GM19239 (cell line): ENCODE measurements at regions not wholly inside any gene's neighbourhood (a gene's known extent, or its start where the extent isn't known, plus 50 kb on each side); places are given as distances from the start of the nearest gene placed in this dataset.
"Not testable (repeated sequence)": the region's sequence is repeated elsewhere in the genome, so short reads cannot be mapped to it uniquely, and the experiment has no call there.

ENCODE experiments used
- DNase-seq: peaks from one replicate; pipeline ENCODE4 v3.0.0; 2011; ENCODE audit warnings: low spot score; ENCODE audit not compliant: insufficient read length
- FAIRE-seq: peaks from 2 replicates; lab custom pipeline; 2011; peaks lifted over from hg19 to GRCh38; lab: Jason Lieb, UNC

DNA sequence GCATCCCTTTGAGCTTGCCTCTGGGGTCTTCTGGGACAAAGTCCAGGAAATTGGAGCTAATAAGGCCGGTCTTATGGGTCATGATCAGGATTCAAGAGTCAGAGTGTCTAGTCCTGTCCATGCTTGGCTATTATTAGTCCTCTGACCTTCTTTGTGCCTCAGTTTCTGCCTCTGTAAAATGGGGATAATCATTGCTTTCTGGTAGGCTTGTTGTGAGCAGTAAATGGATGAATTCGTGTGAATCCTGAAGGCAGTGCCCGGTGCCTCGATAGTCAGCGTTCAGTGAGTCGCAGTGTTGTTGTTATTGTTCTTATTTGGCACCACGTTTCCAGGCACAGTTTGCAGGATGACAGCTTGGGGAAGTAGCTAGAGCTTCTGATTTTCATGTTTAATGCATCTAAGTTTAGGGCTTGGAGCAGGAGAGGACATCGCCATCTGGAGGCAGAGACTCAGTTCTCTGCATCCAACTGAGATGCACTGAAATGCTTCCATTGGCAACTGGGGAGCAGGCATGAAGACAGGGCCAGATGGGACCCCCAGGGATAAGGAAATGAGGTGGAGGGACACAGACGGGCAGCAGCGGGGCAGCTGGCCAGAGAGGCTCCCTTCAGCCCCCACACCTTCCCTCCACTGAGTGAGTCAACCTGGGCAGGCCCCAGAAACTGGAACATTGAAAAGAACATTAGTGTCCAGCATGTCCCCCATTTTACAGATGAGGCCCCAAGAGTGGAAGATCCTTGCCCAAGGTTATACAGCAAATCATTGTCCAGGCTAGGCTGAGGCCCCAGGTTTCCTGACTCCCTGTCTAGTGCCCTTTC is 160.3 kb downstream of the PTPRU start:
- DNase-seq: no peak

DNA sequence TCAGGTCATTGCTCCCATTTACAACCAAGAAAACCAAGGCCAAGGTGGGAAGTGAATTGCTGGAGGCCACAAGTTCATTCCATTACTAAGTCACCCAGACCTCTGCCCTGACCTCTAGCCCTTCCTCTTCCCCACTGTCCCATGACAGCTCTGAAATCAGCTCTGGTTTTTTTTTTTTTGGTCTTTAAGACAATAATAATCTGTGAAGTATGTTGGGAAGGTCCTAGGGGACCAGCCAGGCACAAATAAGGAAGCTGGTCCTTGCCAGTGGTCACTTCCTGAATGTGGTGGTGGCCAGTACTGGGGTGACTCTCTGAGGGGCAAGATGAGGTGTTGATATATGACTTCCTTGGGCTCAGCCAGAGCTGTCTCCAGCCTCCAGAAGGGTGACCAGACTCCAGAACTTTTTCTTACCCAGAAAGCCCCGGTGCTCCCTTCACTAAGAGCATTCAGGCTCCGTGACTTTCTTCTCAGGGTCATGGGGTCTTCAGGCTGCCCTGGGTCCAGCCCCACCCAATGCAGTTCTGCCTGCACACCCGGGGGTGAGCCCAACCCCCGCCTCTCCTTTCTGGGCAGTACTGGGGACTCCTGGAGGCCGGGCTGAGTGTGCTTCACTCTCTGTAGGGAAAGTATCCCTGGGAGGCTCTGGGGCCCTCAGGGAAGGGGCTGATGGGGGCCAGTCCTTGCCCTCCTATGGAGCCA is 159.6 kb downstream of the PTPRU start:
- no peak for FAIRE-seq

More for the DNA sequence above, 160.3 kb downstream of the PTPRU start:
- no peak for FAIRE-seq

DNA sequence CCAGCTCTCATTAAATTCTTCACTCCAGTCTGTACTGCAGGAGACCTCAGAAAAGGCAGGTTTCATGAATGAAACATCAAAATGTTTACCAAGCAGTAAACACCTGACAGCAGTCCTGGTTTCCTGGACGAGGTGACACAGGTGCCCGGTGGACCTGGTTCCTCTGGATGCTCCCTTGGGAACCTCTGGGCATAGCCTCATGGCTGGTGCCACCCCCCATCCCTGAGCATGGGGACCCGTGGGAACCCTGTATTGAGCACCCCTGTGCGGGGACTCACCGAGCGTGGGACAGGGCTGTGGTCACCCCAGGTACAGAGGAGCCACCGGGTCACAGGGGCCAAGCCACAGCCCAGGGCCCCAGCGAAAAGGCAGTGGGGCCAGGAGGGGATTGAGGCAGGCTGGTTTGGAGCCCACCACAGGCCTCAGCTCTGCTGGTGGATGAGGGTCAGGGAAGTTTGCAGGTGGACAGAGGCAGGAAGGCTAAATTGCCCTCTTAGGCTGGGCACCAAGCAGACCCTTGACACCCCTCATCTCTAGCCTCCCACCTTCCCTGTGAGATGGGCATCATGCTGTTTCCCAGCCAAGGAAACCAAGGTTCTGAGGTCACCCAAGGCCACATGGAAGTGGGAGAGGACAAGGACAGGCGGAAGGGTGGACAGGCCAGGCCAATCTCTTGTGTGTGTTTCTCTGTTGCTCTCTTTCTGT is 158.4 kb downstream of the PTPRU start:
- FAIRE-seq (no peak), DNase-seq (no peak)

More for the DNA sequence above, 159.6 kb downstream of the PTPRU start:
- no peak for DNase-seq

DNA sequence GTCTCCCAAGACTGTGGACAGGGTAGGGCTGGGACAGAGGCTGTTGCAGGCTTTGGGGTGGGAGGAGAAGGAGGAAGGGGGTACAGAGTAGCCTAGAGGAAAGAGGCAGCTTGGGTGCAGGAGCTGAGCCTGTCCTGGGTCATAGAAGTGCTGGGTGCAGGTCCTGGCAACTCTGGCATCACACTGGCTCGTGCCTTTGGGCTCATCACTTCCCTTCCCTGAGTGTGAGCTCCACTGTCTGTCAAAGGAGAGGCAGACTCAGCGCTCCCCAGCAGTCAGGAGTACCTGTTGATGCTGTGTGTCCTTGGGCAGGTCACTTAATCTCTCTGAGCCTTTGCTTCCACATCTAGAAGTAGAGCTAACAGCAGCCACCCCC is 157.1 kb downstream of the PTPRU start:
- no peak for DNase-seq
- FAIRE-seq: no peak

DNA sequence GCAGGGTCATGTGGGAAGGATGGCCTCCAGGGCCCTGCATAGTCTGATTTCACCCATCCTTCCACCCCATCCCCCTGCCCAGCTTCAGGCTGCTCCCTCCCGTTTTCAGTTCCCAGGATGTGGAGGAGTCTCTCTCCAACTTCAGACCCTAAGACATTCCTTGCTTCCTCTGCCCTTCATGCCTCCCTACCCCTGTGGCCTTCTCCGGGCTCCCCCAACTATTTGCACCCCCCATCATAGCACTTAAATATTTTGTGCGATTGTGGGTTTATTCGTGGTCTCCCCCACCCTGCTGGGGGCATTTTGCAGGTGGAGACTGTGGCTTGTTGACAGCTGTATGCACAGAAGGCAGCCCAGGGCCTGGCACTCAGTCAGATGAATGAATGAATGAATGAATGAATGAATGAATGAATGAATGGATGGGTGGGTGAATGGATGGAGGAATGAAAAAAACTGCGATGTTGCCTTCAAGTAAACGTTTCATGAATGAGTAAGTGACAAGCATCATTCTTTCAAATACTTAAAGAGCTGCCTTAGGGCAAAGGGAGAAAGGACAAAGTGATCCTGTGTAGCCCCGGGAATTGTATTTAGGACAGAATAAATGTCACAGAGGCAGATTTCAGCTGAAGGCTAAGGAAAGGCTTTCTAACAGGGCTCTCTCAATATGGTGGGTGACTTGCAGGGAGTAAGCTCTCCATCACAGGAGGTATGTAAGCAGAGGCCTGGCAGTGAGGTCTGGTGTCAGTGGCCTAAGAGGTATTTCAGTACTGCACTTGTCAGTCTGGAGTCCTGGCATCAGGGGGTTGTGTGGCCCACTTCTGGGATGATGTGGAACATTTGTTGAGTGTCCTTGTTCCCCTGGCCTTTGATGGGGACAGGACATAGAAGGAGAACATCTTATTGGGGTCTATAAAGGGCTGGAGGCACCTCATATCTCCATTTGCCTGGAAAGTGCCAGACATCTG is 156.4 kb downstream of the PTPRU start:
- no peak for FAIRE-seq
- no peak for DNase-seq

DNA sequence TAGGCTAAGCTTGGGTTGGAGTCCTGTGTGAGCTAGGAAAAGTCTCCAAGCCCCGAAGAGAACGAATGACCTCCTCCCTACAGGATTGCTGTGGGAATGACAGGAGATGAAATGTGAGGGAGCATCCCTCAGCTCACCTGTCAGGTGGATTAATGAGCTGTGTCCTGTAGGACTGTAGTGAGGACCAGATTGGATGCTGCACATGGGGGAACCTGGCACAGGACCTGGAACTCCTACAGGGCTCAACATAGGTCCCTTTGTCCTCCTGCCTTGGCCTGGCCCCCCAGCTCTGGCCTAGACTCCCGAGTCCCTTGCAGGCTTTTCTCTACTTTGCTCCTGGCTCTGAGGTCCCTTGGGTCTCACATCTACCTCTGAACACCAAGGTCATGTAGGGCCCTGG is 155.7 kb downstream of the PTPRU start:
- no peak for FAIRE-seq
- DNase-seq: no peak

DNA sequence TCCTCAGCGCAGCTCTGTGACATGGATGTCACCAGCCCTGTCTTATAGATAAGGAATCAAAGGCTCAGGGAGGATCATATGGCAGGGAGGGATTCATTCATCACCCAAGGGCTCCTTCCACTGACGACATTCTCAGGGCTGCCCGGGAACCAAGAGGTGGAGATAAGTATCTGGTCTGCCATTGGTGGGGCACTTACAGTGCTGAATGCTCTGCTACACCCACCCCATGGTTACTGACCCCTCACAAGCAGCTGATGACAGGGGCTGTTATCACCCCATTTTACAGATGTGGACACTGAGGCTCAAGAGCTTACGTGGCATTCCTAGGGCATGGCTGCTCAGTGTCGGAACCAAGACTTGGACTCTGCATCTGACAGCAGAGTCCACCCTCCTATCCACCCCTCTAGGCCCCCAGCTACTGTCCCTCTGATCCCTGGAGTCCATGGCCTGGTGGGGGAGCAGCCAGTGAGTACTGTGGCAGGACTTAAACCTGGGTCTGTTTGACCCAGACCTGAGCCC is 155.1 kb downstream of the PTPRU start:
- no peak for FAIRE-seq
- DNase-seq: no peak

DNA sequence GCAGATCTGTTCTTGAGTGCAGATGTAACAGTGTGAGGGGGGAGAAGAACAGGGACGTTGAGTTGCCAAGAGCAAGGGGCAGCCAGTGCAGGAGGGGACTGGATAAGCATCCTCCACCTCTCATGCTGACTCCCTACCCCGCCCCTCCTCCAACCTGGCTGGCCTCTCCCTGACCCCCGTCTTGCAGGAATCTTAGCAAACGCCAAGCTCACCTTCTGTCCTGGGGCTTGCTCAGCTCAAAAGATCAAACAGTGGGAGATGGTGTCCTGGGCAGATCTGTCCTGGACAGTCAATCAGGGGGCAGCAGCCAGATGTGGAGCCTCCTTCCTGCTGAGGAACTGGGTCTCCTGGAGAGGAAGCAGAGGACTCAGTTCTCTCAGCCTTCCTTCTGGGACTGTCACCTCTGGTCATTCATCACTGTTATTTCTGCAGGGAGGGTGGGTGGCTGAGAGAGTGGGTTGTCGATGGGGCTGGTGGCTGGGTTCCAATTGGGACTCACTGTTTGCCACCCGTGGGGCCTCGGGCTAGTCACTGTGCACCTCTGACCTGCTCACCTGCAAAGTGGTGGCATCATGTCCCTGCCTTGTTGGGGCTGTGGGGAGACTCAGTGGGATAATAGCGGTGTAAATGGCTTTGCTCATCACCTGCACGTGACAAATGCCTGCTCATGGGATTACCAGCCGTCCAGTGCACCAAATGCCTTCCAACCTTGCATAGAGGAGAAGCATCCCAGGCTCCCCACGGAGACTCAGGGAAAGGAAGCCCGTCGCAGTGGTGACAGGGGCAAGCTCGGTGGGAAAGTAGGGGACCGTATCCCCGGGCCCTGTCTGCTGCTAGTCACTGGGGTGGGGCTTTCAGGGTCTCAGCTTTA is 154.4 kb downstream of the PTPRU start:
- DNase-seq (no peak), FAIRE-seq (no peak)

DNA sequence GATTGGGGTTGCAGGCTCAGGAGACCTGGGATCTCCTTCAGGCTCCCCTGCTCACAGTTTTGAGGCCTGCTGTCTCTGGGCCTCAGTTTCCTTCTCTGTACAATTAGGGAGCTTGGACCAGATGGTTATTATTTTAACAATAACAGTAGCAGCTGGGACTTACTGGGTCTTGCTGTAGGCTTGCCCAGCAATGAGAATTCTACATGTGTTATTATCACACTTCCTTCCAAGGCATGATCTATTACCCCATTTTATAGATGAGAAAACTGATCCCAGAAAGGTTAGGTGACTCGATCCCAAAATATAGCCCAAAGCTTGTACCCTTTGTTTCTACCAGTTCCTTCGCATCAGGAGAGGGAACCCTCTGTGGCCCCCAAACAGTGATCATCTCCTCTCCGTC is 153.8 kb downstream of the PTPRU start:
- no peak for DNase-seq
- FAIRE-seq: no peak

DNA sequence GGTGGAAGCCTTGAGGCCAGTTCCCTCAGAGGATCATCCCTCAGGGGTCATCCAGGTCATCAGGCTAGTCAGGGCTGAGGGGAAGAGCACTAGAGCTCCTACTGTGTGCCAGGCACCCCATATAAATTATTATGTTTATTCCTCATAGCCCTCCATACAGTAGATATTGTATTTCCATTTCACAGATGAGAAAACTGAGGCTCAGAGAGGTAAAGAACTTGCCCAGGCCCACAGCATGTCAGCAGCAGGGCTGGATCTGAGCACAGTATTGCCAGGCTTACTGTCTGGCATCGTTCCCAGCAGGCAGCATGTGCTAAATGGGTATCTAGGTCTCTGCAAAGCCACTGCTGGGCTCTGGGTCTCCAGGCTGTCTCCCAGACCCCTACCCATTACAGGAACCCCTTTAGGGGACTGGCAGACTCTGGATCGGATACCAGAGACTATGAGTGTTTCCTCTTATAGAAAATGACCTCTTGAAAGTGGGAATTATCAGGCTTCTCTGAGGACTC is 153.3 kb downstream of the PTPRU start:
- FAIRE-seq: no peak
- no peak for DNase-seq

DNA sequence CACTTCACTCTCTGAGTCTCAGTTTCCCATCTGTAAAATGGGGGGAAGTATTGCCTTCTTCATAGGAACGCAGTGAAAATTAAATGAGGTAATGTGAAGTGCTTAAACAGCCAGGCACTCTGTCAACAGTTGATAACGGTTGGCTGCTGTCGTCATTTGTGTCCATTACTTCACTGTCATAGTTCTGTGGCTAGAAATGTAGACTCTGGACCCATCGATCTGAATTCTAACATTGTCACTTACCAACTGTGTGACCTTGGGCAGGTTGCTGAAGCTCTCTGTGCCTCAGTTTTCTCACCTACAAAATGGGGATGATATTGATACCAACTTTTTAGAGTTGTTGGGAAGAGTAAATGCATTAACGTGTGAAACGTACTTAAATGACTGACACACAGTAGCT is 152.6 kb downstream of the PTPRU start:
- DNase-seq: no peak
- no peak for FAIRE-seq

DNA sequence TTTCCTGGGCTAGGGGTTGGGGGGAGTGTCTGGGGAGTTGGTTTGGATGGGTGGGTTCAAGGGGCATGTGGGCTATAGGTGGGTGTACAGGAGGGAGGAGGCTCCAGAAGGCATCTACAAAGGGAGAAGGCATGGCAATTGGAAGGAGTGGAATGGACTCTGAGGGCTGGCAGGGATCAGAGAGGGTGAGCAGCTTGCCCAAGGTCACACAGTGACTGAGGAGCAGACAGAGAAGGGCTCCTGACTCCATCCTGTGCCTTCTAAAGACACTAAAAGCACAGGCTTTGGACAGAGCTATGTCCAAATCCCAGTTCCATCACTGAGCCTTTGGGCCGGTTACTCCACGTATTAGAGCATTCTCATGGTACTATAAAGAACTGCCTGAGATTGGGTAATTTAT is 151.8 kb downstream of the PTPRU start:
- DNase-seq: no peak
- no peak for FAIRE-seq

DNA sequence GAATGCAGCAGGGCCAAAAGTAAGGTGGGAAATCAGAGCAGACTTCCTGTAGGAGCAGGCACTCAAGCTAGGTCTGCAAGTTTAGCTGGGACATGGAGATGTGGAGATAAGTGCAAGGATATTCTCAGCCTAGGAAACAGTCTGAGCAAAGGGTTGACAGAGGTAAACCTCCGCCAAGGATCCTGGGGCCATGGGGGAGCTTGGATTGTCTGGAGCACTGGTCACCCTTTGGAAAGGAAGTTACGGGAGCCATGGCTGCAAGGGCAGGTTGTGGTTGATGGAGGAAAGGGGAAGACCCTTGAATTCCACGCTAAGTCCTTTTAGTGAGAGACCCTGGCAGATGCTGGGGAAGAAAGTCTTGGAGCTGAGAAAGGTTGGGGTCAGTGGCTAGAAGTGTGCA is 150.9 kb downstream of the PTPRU start:
- no peak for DNase-seq
- no peak for FAIRE-seq

DNA sequence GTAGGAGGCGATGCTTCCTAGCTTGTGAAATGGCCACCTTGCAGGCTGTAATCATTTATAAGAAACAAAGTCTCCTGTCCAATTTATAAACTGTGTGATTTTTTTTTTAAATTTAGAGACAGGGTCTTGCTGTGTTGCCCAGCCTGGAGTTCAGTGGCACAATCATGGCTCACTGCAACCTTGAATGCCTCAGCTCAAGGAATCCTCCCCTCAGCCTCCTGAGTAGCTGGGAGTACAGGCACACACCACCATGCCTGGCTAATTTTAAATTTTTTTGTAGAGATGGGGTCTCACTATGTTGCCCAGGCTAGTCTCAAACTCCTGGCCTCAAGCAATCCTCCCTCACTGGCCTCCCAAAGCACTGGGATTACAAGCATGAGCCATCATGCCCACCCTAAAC is 150.1 kb downstream of the PTPRU start:
- not testable (repeated sequence) for FAIRE-seq, DNase-seq

DNA sequence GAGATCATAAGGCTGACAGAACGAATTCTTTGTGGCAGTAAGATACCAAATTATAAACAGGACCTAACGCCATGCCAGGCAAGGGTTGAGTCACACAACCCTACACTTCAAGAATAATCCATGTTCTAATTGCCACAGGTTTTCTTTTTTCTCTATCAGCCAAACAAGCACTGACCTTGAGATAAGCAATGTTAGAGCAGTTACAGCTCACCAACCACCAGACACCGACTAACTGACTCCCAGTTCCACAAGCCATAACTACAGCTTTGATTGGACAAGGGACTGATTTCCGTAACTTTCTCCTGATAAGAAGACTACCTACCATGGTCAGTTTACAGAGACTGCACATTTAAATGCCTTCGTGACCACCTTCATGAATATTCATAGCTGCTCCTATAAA is 149.6 kb downstream of the PTPRU start:
- DNase-seq (no peak), FAIRE-seq (no peak)

DNA sequence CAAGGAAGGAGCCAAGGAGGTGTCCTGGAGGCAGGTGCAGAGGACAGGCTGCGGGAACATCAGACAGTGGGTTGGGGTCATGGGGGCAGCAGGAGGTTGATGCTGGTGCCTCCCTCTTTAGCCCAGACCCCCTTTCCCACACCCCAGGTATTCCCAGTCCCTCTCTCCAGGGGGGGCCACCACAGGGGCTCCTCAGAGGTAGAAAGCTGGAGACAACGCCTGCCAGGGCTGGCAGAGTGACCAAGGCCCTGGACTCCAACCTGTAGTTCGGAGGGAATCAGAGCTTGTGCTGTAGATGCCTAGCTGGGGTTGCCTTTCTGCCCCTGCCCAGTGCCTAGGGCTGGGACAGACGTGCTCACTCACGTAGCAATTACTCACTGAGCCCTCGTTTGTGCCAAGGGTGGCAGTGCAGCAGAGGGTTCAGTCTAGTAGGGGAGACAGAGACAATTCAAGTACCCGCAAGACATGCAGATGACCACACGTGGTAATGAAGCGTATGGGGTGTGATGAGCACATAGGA is 148.2 kb downstream of the PTPRU start:
- FAIRE-seq: no peak
- DNase-seq: no peak

DNA sequence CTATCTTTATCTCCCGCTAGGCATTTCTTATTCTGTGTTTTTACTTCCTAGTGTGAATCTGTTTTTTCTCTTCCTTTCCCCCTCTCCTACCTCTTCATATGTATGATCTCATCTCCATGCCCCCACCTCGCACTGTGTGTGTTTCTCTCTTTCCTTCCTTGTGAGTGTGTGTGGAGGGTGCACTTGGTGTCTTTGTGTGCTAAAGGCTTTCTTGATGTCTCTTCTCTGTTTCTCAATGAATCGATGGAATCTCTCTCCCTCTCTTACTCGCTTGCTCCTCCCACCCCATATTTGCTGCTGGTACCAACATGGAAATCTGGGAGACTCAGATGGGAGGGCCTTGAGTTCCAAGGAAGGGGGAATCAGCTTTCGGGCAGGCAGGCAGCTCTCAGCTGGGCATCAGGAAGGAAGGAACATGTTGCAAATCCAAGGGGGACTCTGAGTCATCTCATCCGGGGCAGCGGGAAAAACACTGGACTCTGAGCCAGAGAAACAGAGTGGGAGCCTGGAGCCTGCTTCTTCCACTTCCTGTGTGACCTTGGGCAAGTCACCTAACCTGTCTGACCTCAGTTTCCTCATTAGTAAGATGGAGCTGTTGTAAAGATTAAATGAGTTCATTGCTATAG is 147.5 kb downstream of the PTPRU start:
- no peak for FAIRE-seq
- no peak for DNase-seq
